Keratinocyte (primary cell): ENCODE measurements at regions not wholly inside any gene's neighbourhood (a gene's known extent, or its start where the extent isn't known, plus 50 kb on each side); places are given as distances from the start of the nearest gene placed in this dataset.

Source experiments
- DNase-seq: peaks from one replicate; pipeline ENCODE4 v3.0.0-alpha.2; 2011; ENCODE audit warnings: low read depth, missing footprints, low spot score
- FAIRE-seq: peaks from 2 replicates; lab custom pipeline; 2011; peaks lifted over from hg19 to GRCh38; lab: Jason Lieb, UNC
- H2AFZ ChIP-seq: 2 replicates; pipeline ENCODE4 v1.6.0; 2012; ENCODE audit warnings: low read length, control low read depth, inconsistent platforms; ENCODE audit not compliant: control insufficient read depth
- H3K27ac ChIP-seq: 2 replicates; pipeline ENCODE4 v1.5.1; 2011; ENCODE audit warnings: low read length; ENCODE audit not compliant: control insufficient read depth, insufficient read depth
- H3K27me3 ChIP-seq: 3 replicates; pipeline ENCODE4 v1.6.0; 2011; ENCODE audit warnings: low read length; ENCODE audit not compliant: control insufficient read depth, insufficient read depth; ENCODE audit errors: extremely low read depth
- H3K36me3 ChIP-seq, 2 experiments: 2 replicates in 1 of 2; 3 replicates in 1 of 2; pipeline ENCODE4 v1.5.1; 2011; ENCODE audit warnings: low read length in 2 of 2, mild to moderate bottlenecking in 1 of 2; ENCODE audit not compliant: control insufficient read depth in 2 of 2, insufficient read depth in 2 of 2; ENCODE audit errors: extremely low read depth in 1 of 2
- H3K4me1 ChIP-seq: 3 replicates; pipeline ENCODE4 v1.5.1; 2011; ENCODE audit warnings: low read length; ENCODE audit not compliant: control insufficient read depth, insufficient read depth; ENCODE audit errors: extremely low read depth
- H3K4me2 ChIP-seq: 3 replicates; pipeline ENCODE4 v1.6.0; 2011; ENCODE audit warnings: low read depth, low read length; ENCODE audit not compliant: control insufficient read depth, insufficient read depth; ENCODE audit errors: extremely low read depth
- H3K4me3 ChIP-seq, 3 experiments: fragments of 200-600 bp in 1 of 3; sonication (generic) in 1 of 3; 2 replicates in 2 of 3; 3 replicates in 1 of 3; pipeline ENCODE4 v1.5.1; 2011 to 2016; ENCODE audit warnings: low read length in 3 of 3, mild to moderate bottlenecking in 3 of 3, control low read depth in 2 of 3, inconsistent platforms in 1 of 3, low read depth in 1 of 3, mixed read lengths in 1 of 3, mixed run types in 1 of 3, moderate library complexity in 1 of 3; ENCODE audit not compliant: control insufficient read depth in 2 of 3, insufficient read depth in 2 of 3; ENCODE audit errors: extremely low read depth in 1 of 3
- H3K79me2 ChIP-seq: 2 replicates; pipeline ENCODE4 v1.6.0; 2012; ENCODE audit warnings: low read length; ENCODE audit not compliant: control insufficient read depth, insufficient read depth
- H3K9ac ChIP-seq: 3 replicates; pipeline ENCODE4 v1.6.0; 2011; ENCODE audit warnings: low read length; ENCODE audit not compliant: control insufficient read depth, insufficient read depth; ENCODE audit errors: extremely low read depth
- H3K9me1 ChIP-seq: 3 replicates; pipeline ENCODE4 v1.6.0; 2011; ENCODE audit warnings: low read length; ENCODE audit not compliant: control insufficient read depth, insufficient read depth; ENCODE audit errors: extremely low read depth
- H3K9me3 ChIP-seq: 2 replicates; pipeline ENCODE4 v1.5.1; 2012; ENCODE audit warnings: low read depth, low read length; ENCODE audit not compliant: control insufficient read depth
- H4K20me1 ChIP-seq: 3 replicates; pipeline ENCODE4 v1.6.0; 2011; ENCODE audit warnings: low read length; ENCODE audit not compliant: control insufficient read depth, insufficient read depth; ENCODE audit errors: extremely low read depth
- EZH2 ChIP-seq: IDR thresholded peaks from one replicate; pipeline ENCODE4 v1.6.1; 2012; ENCODE audit warnings: inconsistent platforms, mild to moderate bottlenecking, low read length, moderate library complexity
- dilution Hi-C: fragments of 300-500 bp; cut with MboI; formaldehyde crosslinking; loops from one replicate; pipeline ENCODE4 v1.7.0; 2020; ENCODE audit warnings: low sequenced_read_pairs; ENCODE audit not compliant: extremely low pct_ligation_motif_present
- TF ChIP-seq, protein P1 (sequence below), 3 experiments: IDR thresholded peaks in 1 of 3; conservative IDR thresholded peaks in 1 of 3; optimal IDR thresholded peaks in 1 of 3; 2 replicates in 2 of 3; 3 replicates in 1 of 3; pipeline versions ENCODE3 to v1.5.1; 2011; ENCODE audit warnings: low read length in 3 of 3, mild to moderate bottlenecking in 3 of 3, moderate library complexity in 2 of 3, control low read depth in 1 of 3, inconsistent platforms in 1 of 3; ENCODE audit not compliant: insufficient read depth in 2 of 3; ENCODE audit errors: extremely low read depth in 1 of 3

DNA sequence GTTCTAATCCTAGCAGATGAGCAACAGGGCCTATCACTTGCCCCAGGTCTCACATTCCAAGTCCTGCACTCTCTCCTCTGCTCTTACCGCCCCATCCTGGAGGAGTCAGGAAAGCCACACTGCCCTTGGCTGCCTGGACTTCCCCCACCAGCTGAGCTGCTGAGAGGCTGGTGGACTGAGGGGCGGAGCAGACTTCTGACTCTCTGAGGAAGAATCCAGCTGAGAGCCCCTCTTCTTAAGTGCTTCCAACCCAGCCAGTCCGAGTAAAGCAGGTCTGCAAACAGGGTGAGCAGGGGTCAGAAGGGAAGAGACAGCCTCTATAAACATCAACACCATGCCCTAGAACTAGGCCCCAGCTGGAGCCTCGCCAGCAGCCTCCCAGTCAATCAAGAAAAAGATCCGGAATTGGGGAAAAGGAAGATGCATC is 92.4 kb upstream of the TMEM72 start:
- Histone ChIP-seq H3K4me1 (no peaks in the 10 kb centered on the region), H3K9me1 (no peaks in the 10 kb centered on the region), H4K20me1 (no peaks in the 10 kb centered on the region), H3K27ac (no peak overlapping the region), H3K36me3 (no peaks in the 10 kb centered on the region), H3K9ac (no peak overlapping the region), H3K4me2 (no peak overlapping the region), H3K27me3 (no peaks in the 10 kb centered on the region), H3K4me3 (no peak overlapping the region), H3K79me2 (no peaks in the 10 kb centered on the region), H2AFZ (no peak overlapping the region), H3K9me3 (no peaks in the 10 kb centered on the region)
- FAIRE-seq: no peak
- TF ChIP-seq, protein P1, sequence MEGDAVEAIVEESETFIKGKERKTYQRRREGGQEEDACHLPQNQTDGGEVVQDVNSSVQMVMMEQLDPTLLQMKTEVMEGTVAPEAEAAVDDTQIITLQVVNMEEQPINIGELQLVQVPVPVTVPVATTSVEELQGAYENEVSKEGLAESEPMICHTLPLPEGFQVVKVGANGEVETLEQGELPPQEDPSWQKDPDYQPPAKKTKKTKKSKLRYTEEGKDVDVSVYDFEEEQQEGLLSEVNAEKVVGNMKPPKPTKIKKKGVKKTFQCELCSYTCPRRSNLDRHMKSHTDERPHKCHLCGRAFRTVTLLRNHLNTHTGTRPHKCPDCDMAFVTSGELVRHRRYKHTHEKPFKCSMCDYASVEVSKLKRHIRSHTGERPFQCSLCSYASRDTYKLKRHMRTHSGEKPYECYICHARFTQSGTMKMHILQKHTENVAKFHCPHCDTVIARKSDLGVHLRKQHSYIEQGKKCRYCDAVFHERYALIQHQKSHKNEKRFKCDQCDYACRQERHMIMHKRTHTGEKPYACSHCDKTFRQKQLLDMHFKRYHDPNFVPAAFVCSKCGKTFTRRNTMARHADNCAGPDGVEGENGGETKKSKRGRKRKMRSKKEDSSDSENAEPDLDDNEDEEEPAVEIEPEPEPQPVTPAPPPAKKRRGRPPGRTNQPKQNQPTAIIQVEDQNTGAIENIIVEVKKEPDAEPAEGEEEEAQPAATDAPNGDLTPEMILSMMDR (optimal IDR thresholded peaks at IDR 0.05 in 1 of 3, IDR thresholded peaks at IDR 0.05 in 1 of 3, conservative IDR thresholded peaks at IDR 0.05 in 1 of 3; ENCODE audit: extremely low read depth in 1 of 3, insufficient read depth in 2 of 3, low read length in 3 of 3): no peak
- no peak for DNase-seq
- dilution Hi-C loops: no loop called here

- dilution Hi-C loops: no loop called here
- TF ChIP-seq, protein P1 (optimal IDR thresholded peaks at IDR 0.05 in 1 of 3, IDR thresholded peaks at IDR 0.05 in 1 of 3, conservative IDR thresholded peaks at IDR 0.05 in 1 of 3; ENCODE audit: extremely low read depth in 1 of 3, insufficient read depth in 2 of 3, low read length in 3 of 3): no peak
- no peak for TF ChIP-seq EZH2
These were observed 91.0 kb upstream of the TMEM72 start for GRCh38 chr10:44820094-44820493.

More at GRCh38 chr10:44820094-44820493, 91.0 kb upstream of the TMEM72 start:
- H2AFZ ChIP-seq: no peak overlapping the region
- H3K9ac ChIP-seq: no peak overlapping the region
- no peaks in the 10 kb centered on the region for H4K20me1 ChIP-seq
- no peaks in the 10 kb centered on the region for H3K27me3 ChIP-seq
- no peak overlapping the region for H3K4me3 ChIP-seq
- FAIRE-seq (no peak), DNase-seq (no peak)
- no peaks in the 10 kb centered on the region for H3K9me3 ChIP-seq
- no peaks in the 10 kb centered on the region for H3K79me2 ChIP-seq
- H3K9me1 ChIP-seq: no peaks in the 10 kb centered on the region
- no peaks in the 10 kb centered on the region for H3K4me1 ChIP-seq
- no peaks in the 10 kb centered on the region for H3K36me3 ChIP-seq
- no peak overlapping the region for H3K27ac ChIP-seq
- no peak overlapping the region for H3K4me2 ChIP-seq
